ENCODE measurements at regions not wholly inside any gene's neighbourhood (a gene's known extent, or its start where the extent isn't known, plus 50 kb on each side); places are given as distances from the start of the nearest gene placed in this dataset.
"Not testable (repeated sequence)": the region's sequence is repeated elsewhere in the genome, so short reads cannot be mapped to it uniquely, and the experiment has no call there.

DNA sequence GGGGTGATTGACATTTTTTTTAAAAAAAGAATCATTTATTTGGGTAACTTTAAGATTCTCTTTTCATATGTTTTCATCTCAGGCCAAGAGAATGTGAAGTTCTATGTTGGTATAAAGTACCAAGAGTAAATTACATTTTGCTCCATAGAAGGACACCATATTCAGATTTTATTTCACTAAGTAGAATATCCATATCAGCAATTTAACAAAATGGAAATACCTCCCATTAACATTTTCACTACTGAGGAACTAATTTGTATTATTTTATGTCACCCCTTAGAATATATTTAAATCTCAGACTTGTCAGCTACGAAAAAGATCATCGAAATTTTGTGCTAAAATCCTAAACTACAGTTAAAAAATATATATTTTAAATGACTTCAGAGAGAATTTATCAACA, 274.3 kb downstream of the SEMA3D start:
- no peak overlapping the region for H3K27ac ChIP-seq (ENCODE audit: low read length)
- intact Hi-C loops (cut with DNase I) = no loop called here
- DNase-seq (no peak), ATAC-seq (no peak)
- no peak overlapping the region for H3K4me3 ChIP-seq (ENCODE audit: low read length)
- H3K9me3 ChIP-seq (ENCODE audit: control insufficient read depth, low read length) = no peaks in the 10 kb centered on the region
- 87% methylated on average over 2 of the region's 2 CpGs for WGBS
- no peaks in the 10 kb centered on the region for H3K4me1 ChIP-seq (ENCODE audit: control insufficient read depth, insufficient read depth, low read length)
- no peaks in the 10 kb centered on the region for H3K27me3 ChIP-seq (ENCODE audit: control insufficient read depth, insufficient read depth)

- Histone ChIP-seq H3K4me3 (ENCODE audit: low read length) (no peak overlapping the region), H3K27me3 (ENCODE audit: control insufficient read depth, insufficient read depth) (no peaks in the 10 kb centered on the region), H3K9me3 (ENCODE audit: control insufficient read depth, low read length) (no peaks in the 10 kb centered on the region), H3K27ac (ENCODE audit: low read length) (no peak overlapping the region), H3K4me1 (ENCODE audit: control insufficient read depth, insufficient read depth, low read length) (no peaks in the 10 kb centered on the region)
- no peak for DNase-seq
- ATAC-seq = no peak
- intact Hi-C loops (cut with DNase I) = no loop called here
Measured at GRCh38 chr7:84912018-84912417, 274.8 kb downstream of the SEMA3D start.

GRCh38 chr7:84911077-84911476, 275.8 kb downstream of the SEMA3D start:
- intact Hi-C loops (cut with DNase I) = no loop called here
- 90% methylated on average over 4 of the region's 4 CpGs for WGBS

DNA sequence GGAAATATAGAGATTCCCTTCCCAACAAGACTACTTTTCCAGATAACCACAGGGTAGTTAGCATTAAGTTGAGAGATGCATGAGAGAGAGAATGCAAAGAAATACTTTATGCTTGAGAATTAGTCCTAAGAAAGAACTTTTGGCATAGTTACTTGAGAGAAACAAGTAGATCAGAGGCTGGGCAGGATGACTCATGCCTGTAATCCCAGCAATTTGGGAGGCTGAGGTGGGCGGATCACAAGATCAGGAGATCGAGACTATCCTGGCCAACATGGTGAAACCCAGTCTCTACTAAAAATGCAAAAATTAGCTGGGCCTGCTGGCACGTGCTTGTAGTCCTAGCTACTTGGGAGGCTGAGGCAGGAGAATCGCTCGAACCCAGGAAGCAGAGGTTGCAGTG, 276.5 kb downstream of the SEMA3D start:
- H3K27ac ChIP-seq (ENCODE audit: low read length); intact Hi-C loops (cut with DNase I); H3K27me3 ChIP-seq (ENCODE audit: control insufficient read depth, insufficient read depth); H3K9me3 ChIP-seq (ENCODE audit: control insufficient read depth, low read length); DNase-seq; H3K4me3 ChIP-seq (ENCODE audit: low read length); H3K4me1 ChIP-seq (ENCODE audit: control insufficient read depth, insufficient read depth, low read length); ATAC-seq: not testable (repeated sequence)
- 93% methylated on average over 5 of the region's 5 CpGs for WGBS

More at GRCh38 chr7:84911077-84911476, 275.8 kb downstream of the SEMA3D start:
- Histone ChIP-seq H3K27ac (ENCODE audit: low read length) (no peak overlapping the region), H3K27me3 (ENCODE audit: control insufficient read depth, insufficient read depth) (no peaks in the 10 kb centered on the region), H3K4me1 (ENCODE audit: control insufficient read depth, insufficient read depth, low read length) (no peaks in the 10 kb centered on the region), H3K9me3 (ENCODE audit: control insufficient read depth, low read length) (no peaks in the 10 kb centered on the region), H3K4me3 (ENCODE audit: low read length) (no peak overlapping the region)
- DNase-seq (no peak), ATAC-seq (no peak)

GRCh38 chr7:84908196-84908793, 278.6 kb downstream of the SEMA3D start:
- intact Hi-C loops (cut with DNase I) = no loop called here
- Histone ChIP-seq H3K27ac (ENCODE audit: low read length) (no peak overlapping the region), H3K4me3 (ENCODE audit: low read length) (no peak overlapping the region)

GRCh38 chr7:84906889-84907288, 280.0 kb downstream of the SEMA3D start:
- Histone ChIP-seq H3K4me3 (ENCODE audit: low read length) (no peak overlapping the region), H3K27me3 (ENCODE audit: control insufficient read depth, insufficient read depth) (no peaks in the 10 kb centered on the region), H3K4me1 (ENCODE audit: control insufficient read depth, insufficient read depth, low read length) (no peaks in the 10 kb centered on the region), H3K27ac (ENCODE audit: low read length) (no peak overlapping the region), H3K9me3 (ENCODE audit: control insufficient read depth, low read length) (no peaks in the 10 kb centered on the region)
- DNase-seq = no peak
- no peak for ATAC-seq
- intact Hi-C loops (cut with DNase I) = no loop called here
- 72% methylated on average over 4 of the region's 4 CpGs for WGBS

More at GRCh38 chr7:84908196-84908793, 278.6 kb downstream of the SEMA3D start:
- Histone ChIP-seq H3K9me3 (ENCODE audit: control insufficient read depth, low read length) (no peaks in the 10 kb centered on the region), H3K4me1 (ENCODE audit: control insufficient read depth, insufficient read depth, low read length) (no peaks in the 10 kb centered on the region), H3K27me3 (ENCODE audit: control insufficient read depth, insufficient read depth) (no peaks in the 10 kb centered on the region)
- ATAC-seq (no peak), DNase-seq (no peak)

DNA sequence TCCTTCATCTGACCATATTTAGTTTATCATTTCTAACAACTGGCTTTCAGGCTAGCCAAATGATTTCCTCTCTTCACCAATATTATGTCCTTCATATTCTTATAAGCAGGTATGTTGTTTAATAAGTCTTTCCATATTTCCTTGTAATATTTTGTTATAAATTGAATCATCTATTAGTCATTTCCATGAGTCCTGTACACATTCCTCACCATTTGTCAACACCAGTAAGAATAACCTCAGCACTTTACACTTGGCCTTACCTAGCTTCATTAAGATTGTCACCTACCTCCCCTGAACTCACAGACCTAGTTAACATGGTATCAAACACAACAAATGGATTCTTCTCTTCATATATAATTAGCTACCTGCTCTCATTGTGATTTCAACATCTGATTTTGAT, 282.3 kb downstream of the SEMA3D start:
- Histone ChIP-seq H3K9me3 (ENCODE audit: control insufficient read depth, low read length) (no peaks in the 10 kb centered on the region), H3K4me1 (ENCODE audit: control insufficient read depth, insufficient read depth, low read length) (no peaks in the 10 kb centered on the region), H3K27me3 (ENCODE audit: control insufficient read depth, insufficient read depth) (no peaks in the 10 kb centered on the region), H3K27ac (ENCODE audit: low read length) (no peak overlapping the region), H3K4me3 (ENCODE audit: low read length) (no peak overlapping the region)
- no peak for DNase-seq
- no peak for ATAC-seq
- intact Hi-C loops (cut with DNase I) = no loop called here

- DNase-seq (no peak), ATAC-seq (no peak)
- no peaks in the 10 kb centered on the region for H3K4me1 ChIP-seq (ENCODE audit: control insufficient read depth, insufficient read depth, low read length)
- no peaks in the 10 kb centered on the region for H3K27me3 ChIP-seq (ENCODE audit: control insufficient read depth, insufficient read depth)
- H3K27ac ChIP-seq (ENCODE audit: low read length) = no peak overlapping the region
- H3K9me3 ChIP-seq (ENCODE audit: control insufficient read depth, low read length) = no peaks in the 10 kb centered on the region
- intact Hi-C loops (cut with DNase I) = no loop called here
- H3K4me3 ChIP-seq (ENCODE audit: low read length) = no peak overlapping the region
Measured at GRCh38 chr7:84901366-84901765, 285.5 kb downstream of the SEMA3D start.

GRCh38 chr7:84900215-84900614, 286.6 kb downstream of the SEMA3D start:
- no peaks in the 10 kb centered on the region for H3K27me3 ChIP-seq (ENCODE audit: control insufficient read depth, insufficient read depth)
- intact Hi-C loops (cut with DNase I) = no loop called here
- H3K4me3 ChIP-seq (ENCODE audit: low read length) = no peak overlapping the region
- ATAC-seq (no peak), DNase-seq (no peak)
- H3K27ac ChIP-seq (ENCODE audit: low read length) = no peak overlapping the region
- 80% methylated on average over 3 of the region's 3 CpGs for WGBS
- no peaks in the 10 kb centered on the region for H3K4me1 ChIP-seq (ENCODE audit: control insufficient read depth, insufficient read depth, low read length)
- H3K9me3 ChIP-seq (ENCODE audit: control insufficient read depth, low read length) = no peaks in the 10 kb centered on the region

- Histone ChIP-seq H3K27ac (ENCODE audit: low read length) (no peak overlapping the region), H3K27me3 (ENCODE audit: control insufficient read depth, insufficient read depth) (no peaks in the 10 kb centered on the region), H3K9me3 (ENCODE audit: control insufficient read depth, low read length) (no peaks in the 10 kb centered on the region), H3K4me1 (ENCODE audit: control insufficient read depth, insufficient read depth, low read length) (no peaks in the 10 kb centered on the region), H3K4me3 (ENCODE audit: low read length) (no peak overlapping the region)
- ATAC-seq (no peak), DNase-seq (no peak)
- intact Hi-C loops (cut with DNase I) = no loop called here
- 91% methylated on average over 3 of the region's 3 CpGs for WGBS
Measured at GRCh38 chr7:84895563-84895962, 291.3 kb downstream of the SEMA3D start.

- intact Hi-C loops (cut with DNase I); DNase-seq: not testable (repeated sequence)
Measured at GRCh38 chr7:84883570-84883969, 303.3 kb downstream of the SEMA3D start.

GRCh38 chr7:84880326-84880997, 306.4 kb downstream of the SEMA3D start:
- DNase-seq = peak in 1 of 3 donors; percentile 7
- H3K4me1 ChIP-seq (ENCODE audit: control insufficient read depth, insufficient read depth, low read length); H3K4me3 ChIP-seq (ENCODE audit: low read length); H3K27me3 ChIP-seq (ENCODE audit: control insufficient read depth, insufficient read depth); H3K9me3 ChIP-seq (ENCODE audit: control insufficient read depth, low read length); ATAC-seq; intact Hi-C loops (cut with DNase I); H3K27ac ChIP-seq (ENCODE audit: low read length): not testable (repeated sequence)
- WGBS = 98% methylated on average over 60 of the region's 60 CpGs

More at GRCh38 chr7:84883570-84883969, 303.3 kb downstream of the SEMA3D start:
- not testable (repeated sequence) for H3K9me3 ChIP-seq (ENCODE audit: control insufficient read depth, low read length); H3K4me1 ChIP-seq (ENCODE audit: control insufficient read depth, insufficient read depth, low read length); H3K27ac ChIP-seq (ENCODE audit: low read length); H3K27me3 ChIP-seq (ENCODE audit: control insufficient read depth, insufficient read depth); H3K4me3 ChIP-seq (ENCODE audit: low read length); ATAC-seq
- 98% methylated on average over 1 of the region's 1 CpG for WGBS

Data from right cardiac atrium (tissue), 5 donors.